Smooth muscle cell (in vitro differentiated cells): ENCODE measurements at regions not wholly inside any gene's neighbourhood (a gene's known extent, or its start where the extent isn't known, plus 50 kb on each side); places are given as distances from the start of the nearest gene placed in this dataset.

Experiments used
- DNase-seq: peaks from one replicate; lab custom pipeline; 2025; ENCODE audit not compliant: unreplicated experiment; lab: John Stamatoyannopoulos, UW
- H2AFZ ChIP-seq: fragments of 200-600 bp; sonication (generic); 2 replicates; pipeline ENCODE4 v1.6.0; 2016; ENCODE audit warnings: antibody characterized with exemption, low read depth, mild to moderate bottlenecking
- H3F3A ChIP-seq: fragments of 200-600 bp; sonication (generic); 2 replicates; pipeline ENCODE4 v1.6.0; 2017; ENCODE audit warnings: antibody characterized with exemption, low read depth
- H3K27ac ChIP-seq: fragments of 200-600 bp; sonication (generic); 2 replicates; pipeline ENCODE4 v1.5.1; 2016; ENCODE audit warnings: low read depth, mild to moderate bottlenecking
- H3K27me3 ChIP-seq: fragments of 200-600 bp; sonication (generic); 2 replicates; pipeline ENCODE4 v1.6.1; 2016; ENCODE audit warnings: low read depth, mild to moderate bottlenecking
- H3K36me3 ChIP-seq: fragments of 200-600 bp; sonication (generic); 2 replicates; pipeline ENCODE4 v1.5.1; 2016; ENCODE audit warnings: low read depth
- H3K4me1 ChIP-seq: fragments of 200-600 bp; sonication (generic); 2 replicates; pipeline ENCODE4 v1.5.1; 2016; ENCODE audit warnings: low read depth
- H3K4me2 ChIP-seq: fragments of 200-600 bp; sonication (generic); 2 replicates; pipeline ENCODE4 v1.6.0; 2016; ENCODE audit warnings: mild to moderate bottlenecking
- H3K4me3 ChIP-seq: fragments of 200-600 bp; sonication (generic); 2 replicates; pipeline ENCODE4 v1.5.1; 2016; ENCODE audit warnings: mild to moderate bottlenecking
- H3K79me2 ChIP-seq: fragments of 200-600 bp; sonication (generic); 2 replicates; pipeline ENCODE4 v1.6.0; 2016; ENCODE audit warnings: low read depth, mild to moderate bottlenecking
- H3K9ac ChIP-seq: fragments of 200-600 bp; sonication (generic); 2 replicates; pipeline ENCODE4 v1.6.0; 2016; ENCODE audit warnings: low read depth
- H3K9me3 ChIP-seq: fragments of 200-600 bp; sonication (generic); replicated peaks from 2 replicates; pipeline ENCODE4 v1.5.1; 2016; ENCODE audit warnings: low read depth
- H4K20me1 ChIP-seq: fragments of 200-600 bp; sonication (generic); 2 replicates; pipeline ENCODE4 v1.6.0; 2016; ENCODE audit warnings: low read depth
- CTCF ChIP-seq: fragments of 200-600 bp; sonication (generic); IDR thresholded peaks from 2 replicates; pipeline ENCODE4 v1.5.1; 2017; ENCODE audit warnings: borderline replicate concordance, mild to moderate bottlenecking, antibody characterized with exemption; ENCODE audit not compliant: insufficient read depth, poor library complexity, severe bottlenecking
- WGBS: methylation state at CpG from one replicate; pipeline ENCODE4 v1.1.7; 2016; ENCODE audit warnings: low lambda C conversion rate; 5-methylcytosine and 5-hydroxymethylcytosine counted together

GRCh38 chrX:142601792-142602191, 396.7 kb upstream of the MAGEC2 start:
- WGBS, result 86% methylated on average over 5 of the region's 5 CpGs

GRCh38 chrX:142593361-142593862, 388.3 kb upstream of the MAGEC2 start:
- no peak overlapping the region for H3K27ac ChIP-seq
- H3F3A ChIP-seq, result no peaks in the 10 kb centered on the region
- H2AFZ ChIP-seq, result no peak overlapping the region
- H3K36me3 ChIP-seq, result no peaks in the 10 kb centered on the region
- TF ChIP-seq CTCF, result no peak
- no peaks in the 10 kb centered on the region for H3K27me3 ChIP-seq
- WGBS, result 78% methylated on average over 7 of the region's 7 CpGs
- H4K20me1 ChIP-seq, result no peaks in the 10 kb centered on the region
- no peaks in the 10 kb centered on the region for H3K4me1 ChIP-seq
- no peaks in the 10 kb centered on the region for H3K9me3 ChIP-seq
- no peak overlapping the region for H3K4me3 ChIP-seq
- H3K9ac ChIP-seq, result no peak overlapping the region
- H3K4me2 ChIP-seq, result no peak overlapping the region
- H3K79me2 ChIP-seq, result no peaks in the 10 kb centered on the region
- DNase-seq, result no peak

More at GRCh38 chrX:142601792-142602191, 396.7 kb upstream of the MAGEC2 start:
- H3K27me3 ChIP-seq, result no peaks in the 10 kb centered on the region
- no peak overlapping the region for H3K9ac ChIP-seq
- no peak overlapping the region for H3K27ac ChIP-seq
- H3F3A ChIP-seq, result no peaks in the 10 kb centered on the region
- no peak overlapping the region for H2AFZ ChIP-seq
- H3K9me3 ChIP-seq, result no peaks in the 10 kb centered on the region
- no peak overlapping the region for H3K4me2 ChIP-seq
- no peak for DNase-seq
- TF ChIP-seq CTCF, result no peak
- H3K4me3 ChIP-seq, result no peak overlapping the region
- H3K36me3 ChIP-seq, result no peaks in the 10 kb centered on the region
- H3K79me2 ChIP-seq, result no peaks in the 10 kb centered on the region
- H4K20me1 ChIP-seq, result no peaks in the 10 kb centered on the region
- H3K4me1 ChIP-seq, result no peaks in the 10 kb centered on the region

- H3F3A ChIP-seq, result no peaks in the 10 kb centered on the region
Measured at GRCh38 chrX:142576615-142577014, 371.5 kb upstream of the MAGEC2 start.

More at GRCh38 chrX:142576615-142577014, 371.5 kb upstream of the MAGEC2 start:
- DNase-seq, result no peak
- H3K9me3 ChIP-seq, result no peaks in the 10 kb centered on the region
- H3K27me3 ChIP-seq, result no peaks in the 10 kb centered on the region
- H3K36me3 ChIP-seq, result no peaks in the 10 kb centered on the region
- no peak overlapping the region for H3K4me2 ChIP-seq
- H2AFZ ChIP-seq, result no peak overlapping the region
- no peaks in the 10 kb centered on the region for H4K20me1 ChIP-seq
- H3K27ac ChIP-seq, result no peak overlapping the region
- no peaks in the 10 kb centered on the region for H3K79me2 ChIP-seq
- no peak overlapping the region for H3K4me3 ChIP-seq
- no peaks in the 10 kb centered on the region for H3K4me1 ChIP-seq
- no peak overlapping the region for H3K9ac ChIP-seq
- WGBS, result 54% methylated on average over 3 of the region's 3 CpGs
- TF ChIP-seq CTCF, result no peak
